ENCODE measurements at regions not wholly inside any gene's neighbourhood (a gene's known extent, or its start where the extent isn't known, plus 50 kb on each side); places are given as distances from the start of the nearest gene placed in this dataset.
"Not testable (repeated sequence)": the region's sequence is repeated elsewhere in the genome, so short reads cannot be mapped to it uniquely, and the experiment has no call there.

GRCh38 chr6:150689900-150690590 is 90.4 kb downstream of the PLEKHG1 start:
- no peaks in the 10 kb centered on the region for H3K36me3 ChIP-seq
- no peaks in the 10 kb centered on the region for H3K4me1 ChIP-seq (replicated peaks)
- H3K4me3 ChIP-seq = no peak overlapping the region
- no peak overlapping the region for H3K27ac ChIP-seq
- H3K9me3 ChIP-seq (replicated peaks) = no peaks in the 10 kb centered on the region
- H3K27me3 ChIP-seq (replicated peaks) = no peaks in the 10 kb centered on the region; the same call in 1 of the 2 replicates
- DNase-seq (ENCODE audit: low read depth in 1 of 2, low spot score in 2 of 2) = no peak

- H3K4me1 ChIP-seq (replicated peaks) = no peaks in the 10 kb centered on the region; the same call in 1 of the 2 replicates
- no peaks in the 10 kb centered on the region for H3K9me3 ChIP-seq (replicated peaks)
- no peaks in the 10 kb centered on the region for H3K36me3 ChIP-seq
- no peak for DNase-seq (ENCODE audit: low read depth in 1 of 2, low spot score in 2 of 2)
- H3K4me3 ChIP-seq = no peak overlapping the region
- H3K27me3 ChIP-seq (replicated peaks) = no peaks in the 10 kb centered on the region; the same call in 1 of the 2 replicates
- H3K27ac ChIP-seq = no peak overlapping the region
Observed at GRCh38 chr6:150690681-150691080, 91.0 kb downstream of the PLEKHG1 start.

GRCh38 chr6:150691463-150691862 is 91.8 kb downstream of the PLEKHG1 start:
- DNase-seq (ENCODE audit: low read depth in 1 of 2, low spot score in 2 of 2) = no peak
- H3K9me3 ChIP-seq (replicated peaks) = no peaks in the 10 kb centered on the region
- no peak overlapping the region for H3K4me3 ChIP-seq
- no peaks in the 10 kb centered on the region for H3K36me3 ChIP-seq
- H3K4me1 ChIP-seq (replicated peaks) = no peaks in the 10 kb centered on the region; the same call in 1 of the 2 replicates
- H3K27ac ChIP-seq = no peak overlapping the region
- H3K27me3 ChIP-seq (replicated peaks) = no peaks in the 10 kb centered on the region; the same call in 1 of the 2 replicates

- H3K9me3 ChIP-seq (replicated peaks) = no peaks in the 10 kb centered on the region
- no peaks in the 10 kb centered on the region; the same call in 1 of the 2 replicates for H3K27me3 ChIP-seq (replicated peaks)
- H3K4me1 ChIP-seq (replicated peaks) = no peaks in the 10 kb centered on the region; the same call in 1 of the 2 replicates
Observed at GRCh38 chr6:150692604-150693003, 92.9 kb downstream of the PLEKHG1 start.

GRCh38 chr6:150694889-150695288 is 95.2 kb downstream of the PLEKHG1 start:
- Histone ChIP-seq H3K27ac (no peak overlapping the region), H3K36me3 (no peaks in the 10 kb centered on the region), H3K9me3 (replicated peaks) (no peaks in the 10 kb centered on the region), H3K27me3 (replicated peaks) (no peaks in the 10 kb centered on the region), H3K4me3 (no peak overlapping the region), H3K4me1 (replicated peaks) (no peaks in the 10 kb centered on the region; the same call in 1 of the 2 replicates)
- no peak for DNase-seq (ENCODE audit: low read depth in 1 of 2, low spot score in 2 of 2)

More at GRCh38 chr6:150692604-150693003, 92.9 kb downstream of the PLEKHG1 start:
- no peak overlapping the region for H3K4me3 ChIP-seq
- no peaks in the 10 kb centered on the region for H3K36me3 ChIP-seq
- no peak overlapping the region for H3K27ac ChIP-seq
- DNase-seq (ENCODE audit: low read depth in 1 of 2, low spot score in 2 of 2) = no peak

GRCh38 chr6:150695652-150696051 is 96.0 kb downstream of the PLEKHG1 start:
- DNase-seq (ENCODE audit: low read depth in 1 of 2, low spot score in 2 of 2) = no peak
- H3K4me3 ChIP-seq = no peak overlapping the region
- no peaks in the 10 kb centered on the region; the same call in 1 of the 2 replicates for H3K4me1 ChIP-seq (replicated peaks)
- no peaks in the 10 kb centered on the region for H3K27me3 ChIP-seq (replicated peaks)
- no peak overlapping the region for H3K27ac ChIP-seq
- no peaks in the 10 kb centered on the region for H3K9me3 ChIP-seq (replicated peaks)
- no peaks in the 10 kb centered on the region for H3K36me3 ChIP-seq

GRCh38 chr6:150696190-150696589 is 96.5 kb downstream of the PLEKHG1 start:
- no peak for DNase-seq (ENCODE audit: low read depth in 1 of 2, low spot score in 2 of 2)
- Histone ChIP-seq H3K4me1 (replicated peaks) (no peaks in the 10 kb centered on the region; the same call in 1 of the 2 replicates), H3K4me3 (no peak overlapping the region), H3K27me3 (replicated peaks) (no peaks in the 10 kb centered on the region), H3K27ac (no peak overlapping the region), H3K36me3 (no peaks in the 10 kb centered on the region), H3K9me3 (replicated peaks) (no peaks in the 10 kb centered on the region)

GRCh38 chr6:150696918-150697317 is 97.2 kb downstream of the PLEKHG1 start:
- not testable (repeated sequence) for H3K27me3 ChIP-seq (replicated peaks); H3K4me3 ChIP-seq; DNase-seq (ENCODE audit: low read depth in 1 of 2, low spot score in 2 of 2); H3K27ac ChIP-seq; H3K4me1 ChIP-seq (replicated peaks); H3K9me3 ChIP-seq (replicated peaks); H3K36me3 ChIP-seq

- no peaks in the 10 kb centered on the region for H3K27me3 ChIP-seq (replicated peaks)
Observed at GRCh38 chr6:150697515-150697914, 97.8 kb downstream of the PLEKHG1 start.

GRCh38 chr6:150698391-150698790 is 98.7 kb downstream of the PLEKHG1 start:
- Histone ChIP-seq H3K36me3 (no peaks in the 10 kb centered on the region), H3K9me3 (replicated peaks) (no peaks in the 10 kb centered on the region), H3K4me3 (no peak overlapping the region), H3K4me1 (replicated peaks) (no peaks in the 10 kb centered on the region; the same call in 1 of the 2 replicates), H3K27ac (no peak overlapping the region), H3K27me3 (replicated peaks) (no peaks in the 10 kb centered on the region)
- no peak for DNase-seq (ENCODE audit: low read depth in 1 of 2, low spot score in 2 of 2)

More at GRCh38 chr6:150697515-150697914, 97.8 kb downstream of the PLEKHG1 start:
- Histone ChIP-seq H3K4me3 (no peak overlapping the region), H3K9me3 (replicated peaks) (no peaks in the 10 kb centered on the region), H3K4me1 (replicated peaks) (no peaks in the 10 kb centered on the region; the same call in 1 of the 2 replicates), H3K27ac (no peak overlapping the region), H3K36me3 (no peaks in the 10 kb centered on the region)
- no peak for DNase-seq (ENCODE audit: low read depth in 1 of 2, low spot score in 2 of 2)

- DNase-seq (ENCODE audit: low read depth in 1 of 2, low spot score in 2 of 2) = no peak
- H3K36me3 ChIP-seq = no peaks in the 10 kb centered on the region
- H3K27me3 ChIP-seq (replicated peaks) = no peaks in the 10 kb centered on the region
- H3K9me3 ChIP-seq (replicated peaks) = no peaks in the 10 kb centered on the region
- H3K4me3 ChIP-seq = no peak overlapping the region
- H3K27ac ChIP-seq = no peak overlapping the region
- no peaks in the 10 kb centered on the region for H3K4me1 ChIP-seq (replicated peaks)
Observed at GRCh38 chr6:150702675-150703074, 103.0 kb downstream of the PLEKHG1 start.

GRCh38 chr6:150704447-150705192 is 104.9 kb downstream of the PLEKHG1 start:
- H3K9me3 ChIP-seq (replicated peaks) = no peaks in the 10 kb centered on the region

GRCh38 chr6:150705392-150705791 is 105.7 kb downstream of the PLEKHG1 start:
- Histone ChIP-seq H3K27me3 (replicated peaks) (no peaks in the 10 kb centered on the region), H3K36me3 (no peaks in the 10 kb centered on the region), H3K27ac (no peak overlapping the region), H3K4me1 (replicated peaks) (no peaks in the 10 kb centered on the region), H3K4me3 (no peak overlapping the region), H3K9me3 (replicated peaks) (no peaks in the 10 kb centered on the region)
- DNase-seq (ENCODE audit: low read depth in 1 of 2, low spot score in 2 of 2) = no peak

More at GRCh38 chr6:150704447-150705192, 104.9 kb downstream of the PLEKHG1 start:
- no peaks in the 10 kb centered on the region for H3K4me1 ChIP-seq (replicated peaks)
- no peak overlapping the region for H3K4me3 ChIP-seq
- no peaks in the 10 kb centered on the region for H3K27me3 ChIP-seq (replicated peaks)
- no peak for DNase-seq (ENCODE audit: low read depth in 1 of 2, low spot score in 2 of 2)
- no peaks in the 10 kb centered on the region for H3K36me3 ChIP-seq
- no peak overlapping the region for H3K27ac ChIP-seq

- H3K27ac ChIP-seq = no peak overlapping the region
- H3K27me3 ChIP-seq (replicated peaks) = 0 out of 2 replicates have a peak, but pooled peaks cover 6% of the 10 kb centered on the region
- H3K4me3 ChIP-seq = no peak overlapping the region
- no peaks in the 10 kb centered on the region for H3K9me3 ChIP-seq (replicated peaks)
- no peaks in the 10 kb centered on the region for H3K36me3 ChIP-seq
- DNase-seq (ENCODE audit: low read depth in 1 of 2, low spot score in 2 of 2) = no peak
- H3K4me1 ChIP-seq (replicated peaks) = no peaks in the 10 kb centered on the region
Observed at GRCh38 chr6:150710236-150710635, 110.6 kb downstream of the PLEKHG1 start.
